ENCODE measurements at regions not wholly inside any gene's neighbourhood (a gene's known extent, or its start where the extent isn't known, plus 50 kb on each side); places are given as distances from the start of the nearest gene placed in this dataset.

- no peak for DNase-seq (ENCODE audit: low read depth)
- no peak overlapping the region for H3K4me3 ChIP-seq (ENCODE audit: low read length)
- TF ChIP-seq CTCF (conservative IDR thresholded peaks at IDR 0.05; ENCODE audit: low read depth, low read length) = no peak
These were observed 123.7 kb upstream of the OGFRL1 start for GRCh38 chr6:71164890-71165289.

- H3K4me3 ChIP-seq (ENCODE audit: low read length) = no peak overlapping the region
- peak; percentile 10 for DNase-seq (ENCODE audit: low read depth)
These were observed 120.3 kb upstream of the OGFRL1 start for GRCh38 chr6:71168233-71168765.

GRCh38 chr6:71171497-71172070, 117.0 kb upstream of the OGFRL1 start:
- no peak for TF ChIP-seq CTCF (conservative IDR thresholded peaks at IDR 0.05; ENCODE audit: low read depth, low read length)
- no peak for DNase-seq (ENCODE audit: low read depth)
- no peak overlapping the region for H3K4me3 ChIP-seq (ENCODE audit: low read length)

More at GRCh38 chr6:71168233-71168765, 120.3 kb upstream of the OGFRL1 start:
- TF ChIP-seq CTCF (conservative IDR thresholded peaks at IDR 0.05; ENCODE audit: low read depth, low read length) = no peak

GRCh38 chr6:71179249-71179885, 109.2 kb upstream of the OGFRL1 start:
- no peak for TF ChIP-seq CTCF (conservative IDR thresholded peaks at IDR 0.05; ENCODE audit: low read depth, low read length)
- DNase-seq (ENCODE audit: low read depth) = no peak
- H3K4me3 ChIP-seq (ENCODE audit: low read length) = no peak overlapping the region

- DNase-seq (ENCODE audit: low read depth) = peak; percentile 70
These were observed 107.0 kb upstream of the OGFRL1 start for GRCh38 chr6:71181565-71181964.

GRCh38 chr6:71187141-71187540, 101.5 kb upstream of the OGFRL1 start:
- no peak overlapping the region for H3K4me3 ChIP-seq (ENCODE audit: low read length)
- no peak for DNase-seq (ENCODE audit: low read depth)
- no peak for TF ChIP-seq CTCF (conservative IDR thresholded peaks at IDR 0.05; ENCODE audit: low read depth, low read length)

More at GRCh38 chr6:71181565-71181964, 107.0 kb upstream of the OGFRL1 start:
- no peak overlapping the region for H3K4me3 ChIP-seq (ENCODE audit: low read length)
- no peak for TF ChIP-seq CTCF (conservative IDR thresholded peaks at IDR 0.05; ENCODE audit: low read depth, low read length)

GRCh38 chr6:71190809-71191208, 97.8 kb upstream of the OGFRL1 start:
- peak; percentile 19 for TF ChIP-seq CTCF (conservative IDR thresholded peaks at IDR 0.05; ENCODE audit: low read depth, low read length)
- no peak for DNase-seq (ENCODE audit: low read depth)
- H3K4me3 ChIP-seq (ENCODE audit: low read length) = no peak overlapping the region

All from retinal pigment epithelial cell (primary cell).